HG03139 (cell line): ENCODE measurements at regions not wholly inside any gene's neighbourhood (a gene's known extent, or its start where the extent isn't known, plus 50 kb on each side); places are given as distances from the start of the nearest gene placed in this dataset.
"Not testable (repeated sequence)": the region's sequence is repeated elsewhere in the genome, so short reads cannot be mapped to it uniquely, and the experiment has no call there.

Experiments used
- ATAC-seq: cut with Tn5 transposase; IDR thresholded peaks from one replicate; pipeline ENCODE4 v1.9.1; 2021; ENCODE audit not compliant: unreplicated experiment

- ATAC-seq: no peak
These were observed 396.1 kb downstream of the PAX1 start for GRCh38 chr20:22101606-22102005.

GRCh38 chr20:22100686-22101085 lies 395.2 kb downstream of the PAX1 start:
- ATAC-seq: no peak

DNA sequence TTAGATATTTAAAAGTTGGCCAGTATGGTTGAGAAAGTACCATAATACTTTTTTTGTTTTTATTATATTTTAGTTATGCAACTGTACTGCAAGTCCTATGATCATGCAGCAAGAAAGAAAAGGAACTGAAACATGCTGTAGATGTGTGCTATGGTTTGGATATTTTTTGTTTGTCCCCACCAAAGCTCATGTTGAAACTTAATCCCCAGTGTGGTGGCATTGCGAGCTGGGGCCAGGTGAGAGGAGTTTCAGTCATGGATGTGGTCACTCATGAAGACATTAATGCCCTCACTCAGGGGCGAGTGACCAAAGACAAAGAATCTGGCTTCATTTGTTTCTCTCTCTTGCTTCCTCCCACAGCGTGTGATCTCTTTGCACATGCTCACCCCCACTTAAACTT lies 393.9 kb downstream of the PAX1 start:
- no peak for ATAC-seq

- no peak for ATAC-seq
These were observed 393.0 kb downstream of the PAX1 start for GRCh38 chr20:22098511-22098910.

- ATAC-seq: no peak
These were observed 387.7 kb downstream of the PAX1 start for GRCh38 chr20:22093122-22093521.

- no peak for ATAC-seq
These were observed 383.4 kb downstream of the PAX1 start for GRCh38 chr20:22088882-22089281.

DNA sequence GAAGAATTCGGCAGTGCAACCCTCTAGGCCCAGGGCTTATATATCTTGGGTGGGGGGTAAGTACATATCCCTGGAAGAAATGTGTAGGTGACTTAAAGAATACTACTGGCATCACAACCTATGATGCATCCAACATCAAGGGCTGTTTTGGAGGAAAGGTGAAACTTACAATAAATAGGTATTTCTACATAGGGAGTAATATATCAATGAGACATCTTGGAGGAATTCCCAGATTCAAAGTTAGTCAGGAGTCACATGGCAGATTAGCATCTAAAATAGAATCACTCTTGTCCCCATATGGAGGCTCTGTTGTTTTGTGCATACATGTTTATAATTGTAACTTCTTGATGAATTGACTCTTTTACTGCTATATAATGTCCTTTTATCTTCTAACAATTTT lies 375.5 kb downstream of the PAX1 start:
- ATAC-seq: no peak

DNA sequence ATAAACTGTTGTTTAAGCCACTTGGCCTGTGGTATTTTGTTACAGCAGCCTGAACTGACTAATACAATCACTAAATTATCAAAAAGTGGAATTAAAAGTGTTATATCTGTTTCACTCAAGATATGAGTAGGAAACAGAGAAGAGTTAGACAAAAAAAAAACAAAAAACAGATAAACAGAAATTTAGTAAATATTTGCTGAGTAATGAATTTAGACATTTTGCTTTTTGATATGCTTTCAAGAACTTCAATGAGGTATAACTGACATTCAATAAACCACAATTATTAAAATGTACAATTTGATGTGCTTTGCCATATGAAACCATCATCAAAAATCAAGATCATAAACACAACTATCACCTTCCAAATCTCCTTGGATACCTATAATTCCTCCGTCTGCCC lies 369.2 kb downstream of the PAX1 start:
- ATAC-seq: no peak

DNA sequence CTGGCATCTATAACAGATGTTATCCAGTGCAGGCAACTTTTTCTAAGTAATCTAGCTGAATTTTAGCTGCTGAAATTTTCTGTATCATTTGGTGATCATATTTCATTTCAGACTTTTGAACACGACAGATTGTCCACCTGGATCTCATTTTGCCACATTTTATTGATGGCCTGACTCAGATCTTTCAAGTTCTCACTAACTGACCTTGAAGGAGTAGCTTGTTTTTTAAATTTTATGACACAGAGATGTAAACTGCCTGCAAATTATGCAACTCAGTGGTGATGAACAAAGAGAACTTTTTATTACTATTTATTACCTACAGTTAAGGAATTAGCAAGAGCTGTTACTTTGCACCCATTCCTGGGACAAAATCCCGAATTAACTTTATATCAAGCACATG lies 366.4 kb downstream of the PAX1 start:
- no peak for ATAC-seq

DNA sequence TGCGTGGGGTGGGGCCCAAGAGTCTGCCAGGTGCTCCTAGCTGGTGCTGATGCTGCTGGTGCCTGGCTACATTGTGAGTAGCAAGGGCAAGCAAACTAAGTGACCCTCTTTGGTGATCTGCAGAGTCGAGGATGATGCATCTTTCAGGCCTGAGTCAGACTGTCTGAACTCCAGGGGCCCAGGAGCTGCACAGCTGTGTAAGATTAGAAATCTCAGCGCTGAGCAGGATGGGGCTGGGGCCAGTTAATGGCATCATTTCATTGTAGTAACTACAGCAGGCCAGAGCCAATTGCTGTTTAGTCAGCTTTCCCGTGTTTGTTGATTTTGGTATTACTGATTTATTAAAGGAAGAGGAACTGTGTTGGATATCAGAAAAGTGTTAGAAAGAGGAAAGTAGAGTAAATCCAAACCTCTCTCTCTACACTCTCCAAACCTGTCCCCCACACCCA lies 365.2 kb downstream of the PAX1 start:
- no peak for ATAC-seq

- ATAC-seq: no peak
These were observed 358.3 kb downstream of the PAX1 start for GRCh38 chr20:22063753-22064152.

DNA sequence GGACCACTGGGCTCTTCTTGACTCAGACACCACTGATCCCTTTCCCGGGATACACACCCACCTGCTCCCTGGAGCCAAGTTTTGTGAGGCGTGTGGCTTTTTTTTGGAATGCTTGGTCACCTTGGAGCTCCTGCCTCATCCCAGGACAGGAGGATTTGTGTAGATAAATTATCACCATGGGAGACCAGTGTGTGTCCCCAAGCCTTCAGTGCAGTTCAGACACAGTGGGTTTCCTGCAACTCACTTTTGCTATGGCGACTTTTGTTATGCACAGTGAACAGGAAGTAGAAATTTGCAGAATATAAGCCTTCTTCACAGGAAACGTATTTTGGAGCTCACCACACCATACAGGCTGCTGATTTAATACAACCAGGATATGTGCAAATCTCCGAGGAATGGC lies 357.4 kb downstream of the PAX1 start:
- no peak for ATAC-seq

- ATAC-seq: no peak
These were observed 355.1 kb downstream of the PAX1 start for GRCh38 chr20:22060610-22061009.

DNA sequence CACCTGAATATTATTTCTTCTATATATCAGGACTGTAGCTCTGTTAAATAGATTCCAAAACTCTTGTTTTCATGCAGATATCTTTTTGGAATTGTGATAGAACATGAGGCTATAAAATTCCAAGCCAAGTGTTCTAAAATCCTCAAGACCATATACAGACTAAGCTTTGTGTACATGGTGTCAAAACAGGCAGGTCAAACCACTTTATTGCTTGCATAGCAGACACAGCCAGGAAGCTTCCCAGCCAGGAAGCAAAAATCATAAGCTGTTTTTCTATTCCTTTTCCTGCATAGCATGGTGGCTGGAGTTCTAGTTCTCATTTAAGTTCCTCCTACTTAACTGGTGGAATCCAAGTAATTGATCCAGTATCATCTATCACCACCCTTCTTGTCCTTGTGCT lies 353.3 kb downstream of the PAX1 start:
- no peak for ATAC-seq

DNA sequence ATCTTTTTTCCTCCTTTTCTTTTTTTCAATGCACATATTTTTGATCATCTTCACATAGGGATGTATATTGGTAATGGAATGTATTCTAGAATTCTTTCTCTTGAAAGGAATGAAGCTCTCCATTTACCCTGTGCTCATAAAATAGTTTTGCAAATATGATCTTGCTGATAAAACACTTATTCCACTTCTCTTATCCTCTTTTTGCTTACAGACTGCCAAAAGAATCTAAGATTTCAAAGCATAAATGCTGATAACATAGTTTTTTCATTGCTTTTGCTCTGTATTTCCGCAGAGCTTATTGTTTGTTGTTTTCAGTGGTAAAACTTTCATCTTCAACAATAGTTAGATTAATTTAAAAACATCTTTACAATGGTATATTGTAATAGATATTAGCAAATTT lies 350.5 kb downstream of the PAX1 start:
- ATAC-seq: no peak

DNA sequence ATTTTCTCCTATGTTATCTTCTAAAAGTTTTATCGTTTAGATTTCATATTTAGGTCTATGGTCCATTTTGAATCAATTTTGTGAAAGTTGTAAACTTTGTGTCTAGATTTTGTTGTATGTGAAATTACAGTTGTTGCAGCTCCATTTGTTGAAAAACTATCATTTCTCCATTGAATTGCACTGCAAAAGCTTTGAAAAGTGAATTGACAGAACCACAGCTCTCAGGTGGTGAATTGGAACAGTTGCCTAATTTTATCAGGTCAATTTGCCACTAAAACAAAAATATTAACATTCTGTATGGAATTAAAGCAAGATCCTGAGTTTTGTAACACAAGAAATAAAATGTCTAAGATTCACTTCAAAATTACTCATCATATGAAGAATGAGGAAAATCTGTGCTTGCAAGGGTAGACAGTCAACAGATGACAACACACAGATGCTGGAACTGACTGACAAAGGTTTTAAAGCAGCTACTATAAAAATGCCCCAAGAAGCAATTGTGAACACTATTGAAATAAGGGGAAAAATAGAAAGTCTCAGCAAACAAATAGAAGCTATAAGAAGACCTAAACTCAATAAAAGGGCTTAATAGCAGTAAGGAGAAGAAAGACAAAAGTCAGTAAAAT lies 346.7 kb downstream of the PAX1 start:
- ATAC-seq: no peak

DNA sequence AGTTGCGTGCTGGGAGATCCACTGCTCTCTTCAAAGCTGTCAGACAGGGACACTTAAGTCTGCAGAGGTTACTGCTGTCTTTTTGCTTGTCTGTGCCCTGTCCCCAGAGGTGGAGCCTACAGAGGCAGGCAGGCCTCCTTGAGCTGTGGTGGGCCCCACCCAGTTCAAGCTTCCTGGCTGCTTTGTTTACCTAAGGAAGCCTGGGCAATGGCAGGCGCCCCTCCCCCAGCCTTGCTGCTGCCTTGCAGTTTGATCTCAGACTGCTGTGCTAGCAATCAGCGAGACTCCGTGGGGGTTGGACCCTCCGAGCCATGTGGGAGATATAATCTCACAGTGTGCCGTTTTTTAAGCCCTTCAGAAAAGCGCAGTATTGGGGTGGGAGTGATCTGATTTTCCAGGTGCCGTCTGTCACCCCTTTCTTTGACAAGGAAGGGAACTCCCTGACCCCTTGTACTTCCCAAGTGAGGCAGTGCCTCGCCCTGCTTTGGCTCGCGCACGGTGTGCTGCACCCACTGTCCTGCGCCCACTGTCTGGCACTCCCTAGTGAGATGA lies 340.6 kb downstream of the PAX1 start:
- ATAC-seq: not testable (repeated sequence)

- no peak for ATAC-seq
These were observed 322.0 kb downstream of the PAX1 start for GRCh38 chr20:22027423-22027822.

GRCh38 chr20:22020201-22020600 lies 314.7 kb downstream of the PAX1 start:
- no peak for ATAC-seq

- ATAC-seq: no peak
These were observed 303.0 kb downstream of the PAX1 start for GRCh38 chr20:22008456-22008855.

DNA sequence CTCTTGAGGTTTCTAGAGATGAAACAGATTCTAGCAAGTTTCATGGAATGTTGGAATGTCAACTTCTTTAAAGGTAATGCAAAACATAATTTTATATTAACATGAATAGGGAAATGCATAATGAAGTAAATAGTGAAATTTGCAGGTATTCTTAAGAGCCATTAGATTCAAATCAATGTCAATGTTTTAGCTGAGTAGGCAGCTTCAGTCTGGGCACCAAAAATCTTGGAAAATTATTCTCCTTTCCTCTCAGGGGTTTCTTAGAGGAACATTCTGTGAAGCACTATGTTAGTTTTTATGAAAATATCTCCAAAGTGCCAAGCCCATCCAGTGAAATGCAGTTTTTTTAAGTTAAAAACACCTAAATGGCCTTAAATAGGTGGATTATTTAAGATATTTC lies 300.8 kb downstream of the PAX1 start:
- no peak for ATAC-seq

DNA sequence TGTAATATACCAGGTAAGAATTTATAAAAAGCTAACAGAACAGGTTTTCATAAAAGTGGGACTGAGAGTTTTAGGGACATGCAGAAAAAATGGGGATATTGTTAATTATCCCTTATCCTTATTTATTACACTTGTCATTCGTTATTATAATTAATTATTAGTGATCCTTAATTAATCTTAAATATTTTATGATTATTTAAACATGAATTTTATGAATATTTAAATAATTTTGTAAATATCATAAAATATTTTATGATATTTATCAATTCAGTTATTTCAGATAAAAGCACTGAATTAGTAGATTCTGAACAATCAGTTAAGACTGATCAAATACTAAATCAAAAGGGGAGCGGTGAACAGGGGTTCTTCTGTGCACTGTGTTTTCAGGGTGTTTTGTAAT lies 300.1 kb downstream of the PAX1 start:
- ATAC-seq: no peak

GRCh38 chr20:22004946-22005345 lies 299.5 kb downstream of the PAX1 start:
- ATAC-seq: no peak
